Coronary artery (tissue), 2 donors: ENCODE measurements at regions not wholly inside any gene's neighbourhood (a gene's known extent, or its start where the extent isn't known, plus 50 kb on each side); places are given as distances from the start of the nearest gene placed in this dataset.
"Not testable (repeated sequence)": the region's sequence is repeated elsewhere in the genome, so short reads cannot be mapped to it uniquely, and the experiment has no call there.

Experiments
- DNase-seq: peaks from one replicate; pipeline ENCODE4 v3.0.0-alpha.2; 2017; ENCODE audit warnings: low spot score
- H3K27ac ChIP-seq, 2 donors: fragments of 200-600 bp; sonication (generic); one replicate each; pipeline ENCODE4 v1.5.1; 2016 to 2019
- H3K4me3 ChIP-seq: fragments of 200-600 bp; sonication (generic); 2 replicates; pipeline ENCODE4 v1.5.1; 2016; ENCODE audit warnings: mild to moderate bottlenecking, moderate library complexity
- TF ChIP-seq, protein P1 (sequence below): fragments of 200-600 bp; sonication (generic); IDR thresholded peaks from one replicate; pipeline ENCODE4 v1.5.1; 2019; ENCODE audit warnings: antibody characterized with exemption

GRCh38 chr6:4632421-4632820 lies 143.8 kb upstream of the CDYL start:
- TF ChIP-seq, protein P1, sequence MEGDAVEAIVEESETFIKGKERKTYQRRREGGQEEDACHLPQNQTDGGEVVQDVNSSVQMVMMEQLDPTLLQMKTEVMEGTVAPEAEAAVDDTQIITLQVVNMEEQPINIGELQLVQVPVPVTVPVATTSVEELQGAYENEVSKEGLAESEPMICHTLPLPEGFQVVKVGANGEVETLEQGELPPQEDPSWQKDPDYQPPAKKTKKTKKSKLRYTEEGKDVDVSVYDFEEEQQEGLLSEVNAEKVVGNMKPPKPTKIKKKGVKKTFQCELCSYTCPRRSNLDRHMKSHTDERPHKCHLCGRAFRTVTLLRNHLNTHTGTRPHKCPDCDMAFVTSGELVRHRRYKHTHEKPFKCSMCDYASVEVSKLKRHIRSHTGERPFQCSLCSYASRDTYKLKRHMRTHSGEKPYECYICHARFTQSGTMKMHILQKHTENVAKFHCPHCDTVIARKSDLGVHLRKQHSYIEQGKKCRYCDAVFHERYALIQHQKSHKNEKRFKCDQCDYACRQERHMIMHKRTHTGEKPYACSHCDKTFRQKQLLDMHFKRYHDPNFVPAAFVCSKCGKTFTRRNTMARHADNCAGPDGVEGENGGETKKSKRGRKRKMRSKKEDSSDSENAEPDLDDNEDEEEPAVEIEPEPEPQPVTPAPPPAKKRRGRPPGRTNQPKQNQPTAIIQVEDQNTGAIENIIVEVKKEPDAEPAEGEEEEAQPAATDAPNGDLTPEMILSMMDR = no peak
- no peak for DNase-seq
- no peak overlapping the region for H3K4me3 ChIP-seq

DNA sequence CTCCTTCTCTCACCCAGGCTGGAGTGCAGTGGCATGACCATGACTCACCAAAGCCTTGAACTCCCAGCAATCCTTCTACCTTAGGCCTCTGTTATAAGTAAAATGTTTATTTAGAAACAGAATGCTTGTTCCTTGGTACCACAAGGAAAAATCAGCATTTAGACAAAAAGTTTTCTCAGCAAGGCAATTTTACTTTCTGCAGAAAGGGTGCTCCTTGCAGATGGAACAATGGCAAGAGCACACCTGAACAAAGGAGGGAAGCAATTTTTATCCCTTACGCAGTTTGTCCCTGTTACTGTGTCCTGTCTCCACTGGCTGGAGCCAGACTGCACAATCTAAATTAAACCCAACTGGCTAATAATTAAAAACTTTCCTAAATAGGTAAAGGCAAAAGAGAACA lies 146.4 kb upstream of the CDYL start:
- H3K27ac ChIP-seq, DNase-seq, H3K4me3 ChIP-seq: not testable (repeated sequence)

More at GRCh38 chr6:4632421-4632820, 143.8 kb upstream of the CDYL start:
- H3K27ac ChIP-seq = no peak overlapping the region

DNA sequence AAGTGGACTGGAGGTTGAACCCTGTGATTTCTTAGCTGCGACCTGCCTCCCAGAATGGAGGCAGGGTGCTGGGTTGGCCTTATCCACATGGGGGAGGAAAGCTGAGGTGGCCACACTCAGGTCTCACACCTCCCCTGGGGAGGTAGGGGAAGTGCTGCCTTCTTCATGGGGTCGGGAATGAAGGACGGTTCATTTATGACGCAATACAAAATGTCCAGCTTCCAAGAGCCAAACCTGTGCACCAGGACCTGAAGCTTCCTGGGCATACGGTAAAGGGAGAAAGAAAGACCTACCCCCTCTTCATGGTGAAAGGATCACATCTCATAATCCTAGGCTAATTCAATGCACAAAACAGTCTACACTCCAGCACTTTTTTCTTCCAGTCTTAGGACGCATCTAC lies 150.6 kb upstream of the CDYL start:
- no peak overlapping the region for H3K27ac ChIP-seq
- no peak for DNase-seq
- TF ChIP-seq, protein P1 = no peak

GRCh38 chr6:4624726-4625125 lies 151.5 kb upstream of the CDYL start:
- TF ChIP-seq, protein P1 = no peak
- Histone ChIP-seq H3K27ac (no peak overlapping the region), H3K4me3 (no peak overlapping the region)
- DNase-seq = no peak

More for the DNA sequence above, 150.6 kb upstream of the CDYL start:
- H3K4me3 ChIP-seq = no peak overlapping the region

DNA sequence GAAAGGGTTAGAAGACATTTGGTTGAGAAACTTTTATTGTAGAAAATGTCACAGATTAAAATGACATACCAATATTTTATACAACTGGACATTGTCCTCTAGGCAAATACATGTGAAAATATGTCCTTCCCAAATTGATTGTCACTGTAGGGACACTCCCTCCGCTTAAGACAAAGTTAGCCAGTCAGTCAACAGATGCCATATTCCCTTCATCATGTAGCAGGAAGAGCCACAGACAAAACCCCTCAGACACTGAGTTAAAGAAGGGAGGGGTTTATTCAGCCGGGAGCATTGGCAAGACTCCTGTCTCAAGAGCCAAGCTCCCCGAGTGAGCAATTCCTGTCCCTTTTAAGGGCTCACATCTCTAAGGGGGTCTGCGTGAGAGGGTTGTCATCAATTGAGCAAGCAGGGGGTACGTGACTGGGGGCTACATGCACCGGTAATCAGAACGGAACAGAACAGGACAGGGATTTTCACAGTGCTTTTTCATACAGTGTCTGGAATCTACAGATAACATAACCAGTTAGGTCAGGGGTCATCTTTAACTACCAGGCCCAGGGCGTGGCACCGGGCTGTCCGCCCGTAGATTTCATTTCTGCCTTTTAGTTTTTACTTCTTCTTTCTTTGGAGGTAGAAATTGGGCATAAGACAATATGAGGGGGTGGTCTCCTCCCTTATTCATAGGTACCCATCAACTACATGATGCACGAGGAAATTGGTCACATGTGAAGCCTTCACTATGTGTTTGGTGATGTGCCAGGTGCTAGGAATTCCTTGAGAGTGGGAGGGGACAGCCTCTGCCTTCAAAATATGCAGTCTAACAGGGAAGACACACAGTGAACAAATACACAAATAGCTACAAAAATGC lies 155.7 kb upstream of the CDYL start:
- Histone ChIP-seq H3K27ac (no peak overlapping the region), H3K4me3 (no peak overlapping the region)
- TF ChIP-seq, protein P1 = no peak
- DNase-seq = no peak

- Histone ChIP-seq H3K4me3 (no peak overlapping the region), H3K27ac (no peak overlapping the region)
- TF ChIP-seq, protein P1 = no peak
- DNase-seq = no peak
Measured at GRCh38 chr6:4616311-4616710, 159.9 kb upstream of the CDYL start.

DNA sequence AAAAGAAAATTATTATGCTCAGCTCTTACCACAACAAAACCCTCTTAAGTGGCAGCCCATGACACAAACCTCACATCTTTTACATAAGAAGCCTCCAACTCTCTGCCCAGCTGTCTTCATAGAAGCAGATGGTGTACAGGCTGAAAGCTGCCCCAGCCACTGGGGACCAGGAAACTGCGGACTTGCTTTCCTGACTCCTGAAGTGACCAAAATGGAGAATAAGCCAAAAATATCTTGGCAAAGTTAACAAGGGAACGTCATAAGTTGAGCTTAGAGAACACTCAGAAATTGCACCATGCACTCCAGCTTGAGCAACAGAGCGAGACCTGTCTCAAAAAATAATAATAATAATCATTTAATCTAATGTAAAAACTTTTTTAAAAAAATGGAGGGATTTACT lies 160.3 kb upstream of the CDYL start:
- no peak overlapping the region for H3K27ac ChIP-seq
- no peak for DNase-seq
- H3K4me3 ChIP-seq = no peak overlapping the region
- TF ChIP-seq, protein P1 = no peak
